GM19395 (cell line): ENCODE measurements at regions not wholly inside any gene's neighbourhood (a gene's known extent, or its start where the extent isn't known, plus 50 kb on each side); places are given as distances from the start of the nearest gene placed in this dataset.
A peak's percentile ranks its signal among the peaks of the same experiment; 100 is the strongest.
"Not testable (repeated sequence)": the region's sequence is repeated elsewhere in the genome, so short reads cannot be mapped to it uniquely, and the experiment has no call there.

Source experiments
- ATAC-seq: cut with Tn5 transposase; IDR thresholded peaks from one replicate; pipeline ENCODE4 v1.9.1; 2021; ENCODE audit warnings: mild to moderate bottlenecking, moderate library complexity; ENCODE audit not compliant: unreplicated experiment

GRCh38 chr10:109809954-109810353, 113.4 kb downstream of the XPNPEP1 start:
- ATAC-seq: not testable (repeated sequence)

- ATAC-seq: not testable (repeated sequence)
Observed at GRCh38 chr10:109801191-109801590, 122.1 kb downstream of the XPNPEP1 start.

DNA sequence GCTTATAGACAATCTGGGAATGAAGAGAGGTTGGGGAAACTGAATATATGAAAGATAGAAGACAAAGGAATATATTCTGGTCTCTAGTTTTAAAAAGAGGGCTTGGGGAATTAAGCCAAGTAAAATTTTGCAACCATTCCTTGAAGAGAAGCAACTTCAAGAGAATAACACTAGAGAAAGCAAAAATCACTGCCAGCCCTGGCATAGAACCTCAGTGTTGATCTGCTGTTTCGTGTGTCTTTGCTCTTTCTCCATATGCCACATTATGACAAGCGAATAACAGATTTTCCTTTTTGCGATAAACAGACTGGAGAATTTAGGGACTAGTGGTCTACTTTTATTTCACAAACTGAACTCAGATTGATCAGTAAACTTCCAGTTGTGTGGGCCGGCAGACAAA, 132.7 kb downstream of the XPNPEP1 start:
- no peak for ATAC-seq

- no peak for ATAC-seq
Observed at GRCh38 chr10:109784236-109784635, 139.1 kb downstream of the XPNPEP1 start.

DNA sequence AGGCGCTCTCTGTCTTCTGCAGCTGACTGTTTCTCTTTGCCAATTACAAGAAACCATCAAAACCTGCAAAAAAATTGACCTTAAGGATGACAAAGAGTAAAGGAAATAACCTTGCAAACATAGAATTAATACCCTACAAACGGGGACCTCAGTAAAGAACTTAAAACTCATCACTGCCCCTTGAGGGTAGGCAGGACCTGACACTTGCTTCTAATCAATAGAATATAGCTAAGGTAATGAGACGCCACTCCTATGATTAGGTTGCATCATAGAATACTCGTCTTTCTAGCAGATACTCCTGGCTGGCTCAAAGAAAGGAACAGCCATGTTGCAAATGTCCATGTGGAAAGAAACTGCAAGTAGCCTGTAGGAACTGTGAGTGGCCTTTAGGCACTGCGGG, 140.0 kb downstream of the XPNPEP1 start:
- ATAC-seq: no peak

DNA sequence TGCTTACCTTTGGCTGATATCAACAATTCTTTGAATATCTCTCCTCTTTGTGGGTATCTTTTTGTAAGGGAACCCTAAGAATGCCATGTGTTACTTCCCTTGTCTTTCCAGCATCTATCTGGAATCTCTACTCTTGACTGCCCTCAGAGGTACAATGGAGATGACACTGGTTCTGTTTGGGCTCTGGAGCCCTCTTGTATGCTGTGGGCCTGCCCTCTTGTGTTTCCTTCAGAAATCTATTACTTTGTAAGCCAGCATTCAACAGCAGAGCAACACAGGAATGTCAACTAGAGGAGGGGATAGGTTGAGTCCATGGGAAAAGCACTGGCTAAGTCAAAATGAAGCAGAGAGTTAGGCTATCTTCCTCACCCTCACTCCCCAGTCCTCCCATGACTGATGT, 142.3 kb downstream of the XPNPEP1 start:
- no peak for ATAC-seq

- no peak for ATAC-seq
Observed at GRCh38 chr10:109778993-109779392, 144.3 kb downstream of the XPNPEP1 start.

- ATAC-seq: no peak
Observed at GRCh38 chr10:109774121-109774440, 149.2 kb downstream of the XPNPEP1 start.

GRCh38 chr10:109773288-109774120, 149.8 kb downstream of the XPNPEP1 start:
- peak; percentile 60 for ATAC-seq

GRCh38 chr10:109770663-109771062, 152.6 kb downstream of the XPNPEP1 start:
- no peak for ATAC-seq

DNA sequence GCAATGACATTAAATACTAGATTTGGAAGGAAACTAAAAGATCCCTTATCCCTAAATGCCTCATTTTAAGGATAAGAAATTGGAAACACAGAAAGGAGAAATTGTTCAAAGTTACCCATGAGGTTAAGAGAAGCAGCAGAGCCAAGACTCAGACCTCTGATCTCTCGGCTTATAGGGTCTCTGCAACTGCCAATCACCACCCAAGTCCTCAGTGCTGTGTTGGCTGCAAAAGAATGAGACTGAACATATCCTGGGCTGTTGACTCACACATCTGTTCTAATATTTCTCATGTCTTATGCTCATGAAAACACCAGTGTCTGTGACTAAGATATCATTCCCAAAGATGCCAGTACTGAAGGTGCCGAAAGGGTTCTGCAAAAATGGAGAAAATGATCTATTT, 153.3 kb downstream of the XPNPEP1 start:
- no peak for ATAC-seq

DNA sequence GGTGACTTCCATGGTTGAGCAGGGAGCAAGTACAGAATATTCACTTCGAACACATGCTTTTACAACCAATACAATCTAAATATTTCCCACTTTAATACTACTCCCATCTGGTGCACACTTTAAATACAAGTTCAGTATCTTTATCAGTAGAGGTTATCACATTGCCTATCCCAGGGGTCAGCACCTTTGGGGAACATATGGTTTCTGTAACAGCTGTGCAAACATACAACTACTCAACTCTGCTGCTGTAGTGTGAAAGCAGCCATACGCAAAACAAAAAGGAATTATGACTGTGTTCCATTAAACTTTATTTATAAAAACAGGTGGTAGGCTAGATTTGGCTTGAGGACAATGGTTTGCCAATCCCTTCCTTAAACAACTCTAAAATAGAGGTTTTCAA, 157.5 kb downstream of the XPNPEP1 start:
- ATAC-seq: no peak

DNA sequence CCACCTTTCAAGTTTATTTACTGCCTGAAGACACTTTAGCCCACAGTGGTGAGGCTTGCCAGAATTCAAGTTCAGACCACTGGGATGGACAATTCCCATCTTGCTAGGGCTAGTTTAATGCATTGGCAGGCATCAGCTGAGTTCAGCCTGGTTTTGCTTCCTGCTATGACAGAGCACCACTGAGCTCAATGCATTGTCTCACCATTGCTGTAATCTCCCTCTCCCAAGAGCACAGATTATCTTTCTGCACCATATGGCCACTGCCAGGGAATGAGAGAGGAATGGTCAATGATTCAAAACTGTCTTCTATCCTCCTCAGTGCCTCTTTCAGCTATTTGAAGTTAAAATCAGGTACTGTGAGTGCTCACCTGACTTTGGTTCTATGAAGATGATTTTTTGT, 160.8 kb downstream of the XPNPEP1 start:
- no peak for ATAC-seq

GRCh38 chr10:109757670-109758069, 165.6 kb downstream of the XPNPEP1 start:
- ATAC-seq: not testable (repeated sequence)

DNA sequence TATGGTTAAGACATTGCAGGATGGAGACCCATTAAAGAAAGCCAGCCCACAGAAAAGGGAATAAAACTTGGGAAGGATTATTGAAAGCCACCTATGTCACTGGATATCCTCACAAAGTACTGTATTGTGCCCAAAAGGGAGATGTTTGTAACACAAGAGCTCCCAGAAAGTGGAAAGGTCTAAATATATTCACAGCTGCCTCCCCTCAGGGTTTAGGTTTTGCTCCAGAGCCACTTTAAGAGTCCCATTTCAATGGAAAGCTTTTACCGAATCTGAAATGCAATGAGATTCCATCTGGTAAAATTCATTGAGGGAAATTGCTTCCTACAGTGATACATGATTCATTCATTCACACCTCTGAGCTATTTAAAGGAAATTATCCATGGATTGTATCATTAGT, 176.4 kb downstream of the XPNPEP1 start:
- no peak for ATAC-seq

- no peak for ATAC-seq
Observed at GRCh38 chr10:109744020-109744419, 179.3 kb downstream of the XPNPEP1 start.

GRCh38 chr10:109743574-109743973, 179.7 kb downstream of the XPNPEP1 start:
- no peak for ATAC-seq

- no peak for ATAC-seq
Observed at GRCh38 chr10:109743146-109743545, 180.2 kb downstream of the XPNPEP1 start.

DNA sequence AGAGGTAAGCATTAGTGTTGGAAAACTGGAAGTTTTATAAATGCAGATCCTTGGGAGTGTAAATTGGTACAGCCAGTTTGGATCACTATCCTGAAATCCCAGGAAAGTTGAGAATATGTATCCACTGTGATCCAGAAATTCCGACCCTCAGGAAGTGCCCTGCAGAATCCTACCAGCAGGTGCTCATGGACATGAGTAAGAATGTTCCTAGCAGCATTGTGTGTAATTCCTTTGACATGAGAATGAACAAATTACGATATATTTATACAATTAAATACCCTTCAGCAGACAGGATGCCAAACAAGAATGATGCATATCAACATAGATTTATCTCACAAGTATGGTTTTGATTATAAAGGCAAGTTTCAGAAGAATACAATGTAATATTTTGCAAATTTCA, 181.6 kb downstream of the XPNPEP1 start:
- ATAC-seq: no peak

DNA sequence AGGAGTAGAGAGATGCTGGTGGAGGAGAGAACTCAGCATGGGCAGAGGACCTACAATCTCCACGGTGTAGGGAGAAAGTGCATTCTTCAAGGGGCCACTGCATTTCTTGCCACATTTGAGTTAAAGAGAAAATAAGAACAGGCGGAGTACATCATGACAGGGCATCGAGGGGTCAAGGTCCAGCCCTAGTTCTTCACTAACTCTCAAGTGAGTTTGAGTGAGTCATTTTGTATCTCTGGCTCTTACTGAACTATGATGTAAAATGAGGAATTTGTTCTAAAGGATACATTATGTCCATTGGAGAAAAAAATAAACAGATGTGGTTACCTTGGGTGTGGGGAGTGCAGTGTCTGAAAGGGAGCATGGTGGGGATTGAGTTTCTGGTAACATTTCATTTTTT, 182.9 kb downstream of the XPNPEP1 start:
- ATAC-seq: no peak

DNA sequence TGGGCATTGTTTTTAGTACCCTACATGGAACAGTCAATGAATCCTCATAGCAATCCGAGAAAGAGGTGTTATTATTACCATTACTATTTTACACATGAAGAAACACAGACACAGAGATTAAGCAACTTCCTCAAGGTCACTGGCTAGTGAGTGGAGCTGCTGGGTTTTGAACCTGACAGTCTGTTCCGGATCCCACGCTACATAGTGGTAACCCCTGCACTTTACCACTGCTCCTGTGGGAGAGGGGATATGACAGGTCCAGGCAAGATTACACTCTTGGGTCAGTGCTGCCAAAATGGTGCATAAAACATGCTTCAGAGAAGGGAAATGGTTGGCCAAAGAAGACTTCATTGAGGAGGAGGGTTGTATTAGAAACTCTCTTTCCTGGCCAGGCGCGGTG, 185.7 kb downstream of the XPNPEP1 start:
- ATAC-seq: no peak

DNA sequence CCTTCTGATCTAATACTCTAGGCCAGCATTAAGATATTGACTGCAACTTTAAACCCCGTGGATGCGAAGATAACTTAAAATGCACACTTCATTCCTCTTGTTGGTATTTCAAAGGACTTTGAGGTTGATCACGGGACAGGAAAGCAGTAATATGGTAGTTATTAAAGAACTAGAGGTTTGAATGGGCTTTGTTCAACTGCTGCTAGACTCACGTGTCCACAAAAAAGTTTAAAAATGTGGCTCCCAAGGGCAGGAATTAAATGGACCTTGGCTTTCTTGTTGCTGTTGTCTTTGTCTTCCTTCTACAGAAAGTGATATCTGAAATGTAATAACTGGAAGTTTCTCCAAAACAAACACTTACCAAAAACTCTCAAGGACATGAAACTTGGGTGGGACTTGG, 186.3 kb downstream of the XPNPEP1 start:
- no peak for ATAC-seq

DNA sequence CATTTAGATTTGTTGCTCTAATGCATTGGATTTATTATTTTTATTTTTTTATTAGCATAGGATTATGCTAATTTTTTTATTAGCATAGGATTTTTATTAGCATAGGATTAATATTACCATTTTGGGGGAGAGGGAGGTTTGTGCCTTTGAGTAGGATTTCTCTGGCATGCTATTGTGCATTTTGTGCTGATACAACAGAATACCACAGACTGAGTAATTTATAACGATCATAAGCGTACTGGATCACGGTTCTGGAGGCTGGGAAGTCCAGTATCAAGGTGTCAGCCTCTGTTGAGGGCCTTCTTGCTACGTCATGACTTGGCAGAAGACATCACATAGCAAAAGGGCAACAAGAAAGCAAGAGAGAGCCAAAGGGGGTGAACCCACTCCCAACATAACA, 187.5 kb downstream of the XPNPEP1 start:
- no peak for ATAC-seq
